ENCODE measurements at regions not wholly inside any gene's neighbourhood (a gene's known extent, or its start where the extent isn't known, plus 50 kb on each side); places are given as distances from the start of the nearest gene placed in this dataset.

DNA sequence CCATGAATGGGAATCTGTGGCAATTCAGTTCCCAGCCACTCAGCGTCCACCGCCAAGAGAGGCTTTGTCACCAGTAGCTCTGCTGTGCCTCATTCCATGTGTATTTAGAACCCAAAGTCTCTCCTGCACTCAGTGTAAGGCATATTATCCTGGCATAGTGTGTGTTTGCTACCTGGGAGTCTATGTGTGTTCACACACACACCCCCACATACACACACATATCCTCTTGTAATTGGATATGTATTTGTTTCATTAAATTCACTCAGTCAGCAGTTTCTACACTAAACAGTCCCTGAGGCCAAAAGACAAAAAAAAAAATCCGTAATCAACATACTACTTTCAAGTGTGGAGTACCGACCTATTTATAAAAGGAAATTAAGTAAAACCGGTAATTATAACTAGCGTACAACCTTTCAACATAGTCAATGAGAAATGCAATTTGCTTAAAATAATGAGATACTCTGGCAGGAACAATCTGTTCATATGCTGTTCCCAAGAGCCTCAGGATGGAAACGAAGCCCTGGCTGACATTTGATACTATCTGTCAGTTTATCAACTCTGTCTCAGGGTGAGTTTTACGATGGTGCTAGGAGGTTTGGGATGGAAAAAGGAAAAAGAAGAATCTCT, 425.8 kb upstream of the CELF2 start:
- no peak for TF ChIP-seq EZH2 (IDR thresholded peaks at IDR 0.05; ENCODE audit: low read depth)
- TF ChIP-seq, protein P1, sequence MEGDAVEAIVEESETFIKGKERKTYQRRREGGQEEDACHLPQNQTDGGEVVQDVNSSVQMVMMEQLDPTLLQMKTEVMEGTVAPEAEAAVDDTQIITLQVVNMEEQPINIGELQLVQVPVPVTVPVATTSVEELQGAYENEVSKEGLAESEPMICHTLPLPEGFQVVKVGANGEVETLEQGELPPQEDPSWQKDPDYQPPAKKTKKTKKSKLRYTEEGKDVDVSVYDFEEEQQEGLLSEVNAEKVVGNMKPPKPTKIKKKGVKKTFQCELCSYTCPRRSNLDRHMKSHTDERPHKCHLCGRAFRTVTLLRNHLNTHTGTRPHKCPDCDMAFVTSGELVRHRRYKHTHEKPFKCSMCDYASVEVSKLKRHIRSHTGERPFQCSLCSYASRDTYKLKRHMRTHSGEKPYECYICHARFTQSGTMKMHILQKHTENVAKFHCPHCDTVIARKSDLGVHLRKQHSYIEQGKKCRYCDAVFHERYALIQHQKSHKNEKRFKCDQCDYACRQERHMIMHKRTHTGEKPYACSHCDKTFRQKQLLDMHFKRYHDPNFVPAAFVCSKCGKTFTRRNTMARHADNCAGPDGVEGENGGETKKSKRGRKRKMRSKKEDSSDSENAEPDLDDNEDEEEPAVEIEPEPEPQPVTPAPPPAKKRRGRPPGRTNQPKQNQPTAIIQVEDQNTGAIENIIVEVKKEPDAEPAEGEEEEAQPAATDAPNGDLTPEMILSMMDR (conservative IDR thresholded peaks at IDR 0.05) = no peak
